NK-92 treated with Interleukin-12 subunit alpha and Interleukin-12 subunit beta, amount 100 ng/mL, for 24 hours (cell line): ENCODE measurements at regions not wholly inside any gene's neighbourhood (a gene's known extent, or its start where the extent isn't known, plus 50 kb on each side); places are given as distances from the start of the nearest gene placed in this dataset.

Source experiments
- DNase-seq: peaks from one replicate; lab custom pipeline; 2025; lab: John Stamatoyannopoulos, UW

- no peak for DNase-seq
Measured at GRCh38 chr10:128557149-128557710, 431.0 kb upstream of the MKI67 start.

- DNase-seq: no peak
Measured at GRCh38 chr10:128560406-128560805, 434.2 kb upstream of the MKI67 start.

- no peak for DNase-seq
Measured at GRCh38 chr10:128560993-128561392, 434.8 kb upstream of the MKI67 start.

GRCh38 chr10:128563387-128563786 is 437.2 kb upstream of the MKI67 start:
- DNase-seq: no peak

GRCh38 chr10:128563904-128564303 is 437.7 kb upstream of the MKI67 start:
- no peak for DNase-seq

GRCh38 chr10:128566361-128566968 is 440.2 kb upstream of the MKI67 start:
- DNase-seq: no peak

GRCh38 chr10:128567551-128567950 is 441.3 kb upstream of the MKI67 start:
- DNase-seq: no peak

GRCh38 chr10:128568041-128568440 is 441.8 kb upstream of the MKI67 start:
- DNase-seq: no peak

GRCh38 chr10:128568491-128568890 is 442.3 kb upstream of the MKI67 start:
- no peak for DNase-seq

GRCh38 chr10:128568990-128569945 is 443.0 kb upstream of the MKI67 start:
- no peak for DNase-seq

- DNase-seq: no peak
Measured at GRCh38 chr10:128570319-128570995, 444.2 kb upstream of the MKI67 start.

GRCh38 chr10:128571071-128571470 is 444.8 kb upstream of the MKI67 start:
- DNase-seq: no peak

GRCh38 chr10:128571745-128572144 is 445.5 kb upstream of the MKI67 start:
- DNase-seq: no peak

GRCh38 chr10:128572696-128573095 is 446.5 kb upstream of the MKI67 start:
- DNase-seq: no peak

GRCh38 chr10:128573281-128573845 is 447.1 kb upstream of the MKI67 start:
- no peak for DNase-seq

GRCh38 chr10:128573986-128574385 is 447.8 kb upstream of the MKI67 start:
- no peak for DNase-seq

- no peak for DNase-seq
Measured at GRCh38 chr10:128574581-128575210, 448.5 kb upstream of the MKI67 start.

- no peak for DNase-seq
Measured at GRCh38 chr10:128575761-128576160, 449.5 kb upstream of the MKI67 start.

- no peak for DNase-seq
Measured at GRCh38 chr10:128576336-128576735, 450.1 kb upstream of the MKI67 start.

GRCh38 chr10:128576943-128577670 is 450.9 kb upstream of the MKI67 start:
- DNase-seq: no peak
